Globus pallidus (tissue), 1 donor: ENCODE measurements at regions not wholly inside any gene's neighbourhood (a gene's known extent, or its start where the extent isn't known, plus 50 kb on each side); places are given as distances from the start of the nearest gene placed in this dataset.
"Not testable (repeated sequence)": the region's sequence is repeated elsewhere in the genome, so short reads cannot be mapped to it uniquely, and the experiment has no call there.

ENCODE experiments used
- DNase-seq: peaks from one replicate; pipeline ENCODE4 v3.0.0-alpha.2; 2015; ENCODE audit warnings: low spot score

- peak; percentile 27 for DNase-seq
Observed at GRCh38 chr12:75868501-75868900, 163.1 kb downstream of the PHLDA1 start.

GRCh38 chr12:75865315-75865714 is 166.3 kb downstream of the PHLDA1 start:
- no peak for DNase-seq

- no peak for DNase-seq
Observed at GRCh38 chr12:75864161-75864560, 167.4 kb downstream of the PHLDA1 start.

DNA sequence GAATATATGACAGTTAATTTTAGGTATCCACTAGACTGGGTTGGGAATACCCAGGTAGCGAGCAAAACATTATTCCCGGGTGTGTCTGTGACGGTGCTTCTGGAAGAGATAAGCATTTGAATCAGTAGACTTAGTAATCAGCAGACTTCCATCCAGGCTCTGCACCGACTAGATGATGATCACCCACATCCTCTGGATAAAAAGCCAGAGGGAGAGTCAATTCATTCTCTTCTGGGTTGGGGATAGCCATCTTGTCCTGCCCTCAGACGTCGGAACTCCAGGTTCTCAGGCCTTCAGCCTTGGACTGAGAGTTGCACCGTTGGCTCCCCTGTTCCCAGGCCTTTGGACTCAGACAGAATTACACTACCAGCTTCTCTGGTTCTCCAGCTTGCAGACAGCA is 168.0 kb downstream of the PHLDA1 start:
- DNase-seq = no peak

DNA sequence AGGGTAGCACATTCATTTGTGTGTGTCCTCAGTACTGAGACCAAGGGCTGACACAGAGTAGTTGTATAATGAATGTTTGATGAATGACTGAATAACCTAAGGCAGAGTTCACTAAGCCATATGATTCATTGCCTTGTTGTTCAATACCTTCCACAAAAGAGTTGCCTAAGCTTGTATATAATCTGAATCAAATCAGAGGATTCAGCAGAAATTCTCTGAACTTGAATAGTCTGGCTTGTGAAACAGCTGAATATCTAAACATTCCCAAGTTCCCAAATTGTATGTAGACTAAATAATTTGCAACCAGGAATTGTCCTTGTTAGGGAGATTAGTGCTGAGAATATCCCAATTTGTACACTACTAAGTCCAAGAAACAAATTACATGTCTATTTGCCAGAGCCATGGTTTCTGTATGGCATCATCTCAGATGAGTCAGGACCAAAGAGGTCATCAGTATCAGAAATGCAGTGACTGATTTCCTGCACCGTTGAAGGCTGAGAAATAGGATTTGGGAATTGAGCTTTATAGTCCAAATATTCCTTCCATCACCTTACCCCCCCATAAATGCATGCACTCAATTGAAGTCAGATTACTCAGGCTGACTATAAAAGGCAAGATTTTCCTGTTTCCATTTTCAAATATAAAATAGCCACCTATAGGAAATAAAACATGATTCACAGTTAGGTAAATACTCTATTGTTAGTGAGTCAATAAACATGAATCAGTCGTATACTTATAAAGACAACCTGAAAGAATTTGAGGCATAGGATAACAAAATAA is 168.7 kb downstream of the PHLDA1 start:
- no peak for DNase-seq

GRCh38 chr12:75859868-75860267 is 171.7 kb downstream of the PHLDA1 start:
- no peak for DNase-seq

DNA sequence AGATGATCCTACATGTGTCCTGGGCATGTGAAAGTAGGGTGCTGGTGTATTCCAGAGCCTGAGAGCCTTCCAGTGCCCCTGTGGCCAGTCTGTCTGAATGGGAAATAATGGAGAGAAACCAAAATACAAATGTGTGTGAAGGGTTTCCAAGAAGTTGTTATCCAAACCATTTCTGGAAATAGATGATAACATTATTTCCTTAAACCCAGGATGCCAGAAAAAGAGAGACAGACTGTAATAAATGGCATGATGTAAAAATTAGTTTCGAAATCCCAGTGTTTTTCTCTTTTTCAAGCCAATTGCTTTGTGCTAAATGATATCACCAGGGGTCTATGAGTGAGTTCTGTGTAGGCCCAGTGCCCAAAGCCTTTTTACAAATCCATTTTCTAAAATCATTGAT is 175.3 kb downstream of the PHLDA1 start:
- no peak for DNase-seq

- no peak for DNase-seq
Observed at GRCh38 chr12:75855360-75855759, 176.2 kb downstream of the PHLDA1 start.

DNA sequence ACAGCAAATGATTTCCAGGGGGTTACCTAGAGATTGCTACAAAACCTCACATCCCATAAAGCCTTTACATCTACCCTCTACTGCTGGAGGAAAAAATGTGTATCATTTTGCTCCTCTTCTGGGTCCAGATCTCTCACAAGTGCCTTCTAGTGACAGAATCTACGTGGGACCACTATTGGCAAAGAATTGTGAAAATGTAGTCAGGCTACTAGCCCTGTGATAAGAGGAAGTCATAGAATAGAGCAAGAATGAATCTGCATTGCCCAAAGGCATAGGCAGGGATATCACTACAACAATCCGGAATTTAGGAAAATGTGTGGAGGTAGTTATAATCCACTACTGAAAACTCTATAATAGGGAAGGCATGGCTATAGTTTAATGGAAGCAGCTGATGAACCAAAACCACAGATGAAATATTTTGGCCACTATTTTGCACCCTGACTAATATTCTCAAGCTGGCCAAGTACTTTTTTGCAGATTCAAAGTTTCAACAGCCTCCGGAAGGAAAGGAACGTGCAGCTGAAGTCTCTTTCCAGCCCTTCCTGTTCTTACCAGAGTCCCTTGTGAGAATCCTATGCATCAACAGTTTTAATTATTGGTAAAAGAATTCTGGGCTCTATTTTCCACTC is 176.8 kb downstream of the PHLDA1 start:
- DNase-seq = no peak

DNA sequence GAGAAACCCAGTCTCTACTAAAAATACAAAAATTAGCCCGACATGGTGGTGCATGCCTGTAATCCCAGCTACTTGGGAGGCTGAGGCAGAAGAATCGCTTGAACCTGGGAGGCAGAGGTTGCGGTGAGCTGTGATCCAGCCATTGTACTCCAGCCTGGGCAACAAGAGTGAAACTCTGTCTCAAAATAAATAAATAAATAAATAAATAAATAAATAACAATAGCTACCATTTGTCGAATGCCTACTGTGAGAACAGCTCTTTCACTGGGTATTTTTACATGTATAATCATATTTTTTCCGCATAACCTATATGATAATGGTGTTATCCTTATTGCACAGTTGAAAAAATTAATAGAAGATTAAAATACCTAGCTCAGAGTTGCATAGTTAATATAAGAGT is 177.4 kb downstream of the PHLDA1 start:
- not testable (repeated sequence) for DNase-seq

DNA sequence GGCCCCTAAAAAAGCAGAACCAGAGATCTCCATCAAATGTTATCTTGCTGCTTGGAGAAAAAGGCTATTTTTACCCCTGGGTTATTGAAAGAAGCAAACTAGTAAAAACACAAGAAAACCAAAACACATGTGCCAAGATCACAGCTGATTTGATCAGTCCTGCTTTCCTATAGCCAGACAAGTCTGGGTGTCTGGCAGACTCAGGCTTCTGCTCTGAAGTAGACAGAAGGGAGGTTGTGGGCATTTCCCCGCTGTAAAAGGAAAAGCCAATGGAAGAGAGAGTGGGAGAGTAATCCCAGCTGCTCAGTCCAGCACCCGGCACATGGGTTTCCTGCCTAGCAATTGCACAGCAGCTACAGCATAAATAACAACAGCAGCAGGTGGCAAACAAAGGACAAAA is 177.9 kb downstream of the PHLDA1 start:
- DNase-seq = no peak

DNA sequence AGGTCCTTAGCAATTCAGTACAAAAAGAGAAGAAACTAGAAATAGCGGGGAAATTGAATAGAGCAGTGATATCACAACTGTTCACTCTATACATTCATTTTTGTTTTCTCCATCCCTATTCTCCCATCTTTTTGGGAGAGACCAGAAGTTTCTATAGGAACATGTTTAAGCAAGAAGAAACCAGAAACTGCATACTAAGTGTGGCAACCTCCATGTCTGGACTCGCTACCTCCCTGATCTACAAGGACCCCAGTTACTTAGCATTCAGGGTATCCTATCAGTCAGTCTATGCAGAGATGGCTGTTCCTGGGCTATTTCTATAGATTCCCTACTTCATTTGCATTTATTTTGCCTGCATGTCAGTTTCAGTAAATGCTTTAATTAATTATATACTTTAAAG is 178.6 kb downstream of the PHLDA1 start:
- no peak for DNase-seq

DNA sequence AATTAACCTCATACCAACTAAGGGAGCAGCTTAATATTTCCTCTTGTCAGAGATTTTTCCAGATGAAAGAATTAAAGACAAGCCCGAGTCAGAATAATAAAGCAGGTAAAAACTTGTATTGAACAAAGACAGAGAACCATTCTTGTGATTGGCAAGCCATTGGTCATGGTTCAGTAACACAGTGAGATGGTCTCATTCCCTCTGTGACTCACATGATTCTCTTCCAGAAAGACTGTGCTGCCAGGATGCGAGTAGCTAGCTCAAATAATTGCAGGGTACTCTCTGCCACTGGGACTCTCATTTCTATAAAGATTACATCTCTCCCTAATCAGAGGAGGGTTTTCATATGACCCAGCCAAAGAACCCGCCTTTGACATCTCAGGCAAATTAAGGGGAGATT is 179.4 kb downstream of the PHLDA1 start:
- DNase-seq = no peak

DNA sequence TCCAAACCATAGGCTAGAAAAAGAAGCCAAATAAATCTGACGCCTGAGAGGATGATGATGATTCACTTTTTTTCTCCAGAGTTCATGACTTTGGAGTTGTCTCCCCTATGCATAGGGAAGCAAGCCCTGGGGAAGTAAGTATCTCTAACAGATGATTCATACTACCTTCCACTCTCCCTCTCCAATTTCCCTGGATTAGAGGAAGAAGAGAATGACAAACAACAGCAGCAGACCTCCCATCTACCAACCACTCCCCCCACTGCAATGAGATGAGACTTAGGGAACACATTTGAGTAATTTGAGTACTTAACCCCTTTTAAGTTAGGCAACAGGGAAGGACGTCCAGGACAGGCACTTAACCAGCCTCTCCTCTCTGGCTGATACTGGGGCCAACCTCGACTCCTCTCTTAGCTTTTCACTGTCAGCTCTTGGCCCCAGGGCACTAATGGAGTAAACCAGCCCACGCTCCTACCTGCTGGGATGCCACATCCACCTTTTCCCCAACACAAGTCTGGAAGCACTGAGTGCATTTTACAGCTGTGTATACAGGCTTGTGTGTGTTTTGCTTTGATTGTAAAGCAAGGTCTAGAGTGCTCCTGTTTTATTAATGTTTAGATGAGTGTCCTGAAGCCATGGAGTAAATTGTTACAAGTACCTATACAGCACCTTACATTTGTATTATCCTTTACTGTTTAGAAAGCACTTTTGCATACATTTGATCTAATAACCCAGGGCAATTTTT is 180.7 kb downstream of the PHLDA1 start:
- no peak for DNase-seq

DNA sequence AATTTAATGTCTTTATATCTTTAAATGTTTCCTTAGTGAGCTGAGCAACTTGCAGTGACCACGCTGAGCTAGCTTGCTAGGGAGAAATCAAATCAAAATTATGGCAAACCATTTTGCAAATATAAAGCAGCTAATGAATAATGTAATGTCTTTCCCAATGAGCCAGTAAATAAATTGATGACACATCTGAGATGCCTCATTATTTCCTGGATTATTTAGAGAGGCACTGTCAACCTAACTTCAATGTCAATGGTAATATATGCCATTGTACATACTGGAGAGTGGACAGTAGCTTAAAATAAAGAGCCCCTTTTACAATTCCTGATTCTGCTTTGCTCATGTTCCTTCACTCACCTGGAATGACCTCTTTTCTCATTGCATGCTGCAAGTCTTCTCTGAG is 182.6 kb downstream of the PHLDA1 start:
- no peak for DNase-seq

DNA sequence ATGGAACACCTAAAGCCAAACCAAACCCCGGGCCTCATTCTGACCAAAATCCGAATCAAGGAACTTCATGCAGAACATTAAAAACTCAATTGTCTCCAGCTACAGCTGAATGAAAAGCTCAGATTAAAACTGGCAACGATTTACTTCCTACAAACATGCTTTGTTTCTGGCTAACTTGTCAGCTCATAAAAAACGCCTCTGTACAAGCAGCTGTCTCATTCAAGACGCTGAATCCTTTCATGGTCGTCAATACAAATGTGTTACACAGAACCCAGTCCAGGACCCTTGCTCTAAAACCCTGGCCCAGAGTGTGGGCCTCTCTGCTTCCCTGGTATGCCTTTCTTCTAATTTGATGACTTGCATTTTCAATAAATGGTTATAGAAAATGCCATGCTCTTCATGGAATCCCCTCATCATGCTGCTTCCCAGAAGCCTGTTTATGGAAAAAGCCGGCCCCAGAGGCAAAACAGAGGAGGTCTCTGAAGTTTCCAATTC is 183.1 kb downstream of the PHLDA1 start:
- peak; percentile 84 for DNase-seq

DNA sequence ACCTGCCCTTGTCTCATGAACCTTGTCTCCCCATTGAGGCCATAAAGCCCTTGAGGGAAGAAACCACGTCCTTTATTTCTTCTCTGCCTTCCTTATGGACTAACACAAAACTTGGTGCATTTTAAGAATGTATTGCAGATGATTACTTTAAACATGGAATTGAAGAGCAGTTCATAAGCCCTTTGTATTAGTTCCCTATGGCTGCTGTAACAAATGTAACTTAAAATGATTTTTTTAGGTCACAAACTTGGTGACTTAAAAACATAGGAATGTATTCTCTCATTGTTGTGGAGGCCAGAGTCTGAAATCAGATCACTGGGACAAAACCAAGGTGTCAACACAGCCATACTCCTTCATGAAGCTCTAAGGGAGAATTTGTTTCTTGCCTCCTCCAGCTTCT is 185.5 kb downstream of the PHLDA1 start:
- DNase-seq = no peak

DNA sequence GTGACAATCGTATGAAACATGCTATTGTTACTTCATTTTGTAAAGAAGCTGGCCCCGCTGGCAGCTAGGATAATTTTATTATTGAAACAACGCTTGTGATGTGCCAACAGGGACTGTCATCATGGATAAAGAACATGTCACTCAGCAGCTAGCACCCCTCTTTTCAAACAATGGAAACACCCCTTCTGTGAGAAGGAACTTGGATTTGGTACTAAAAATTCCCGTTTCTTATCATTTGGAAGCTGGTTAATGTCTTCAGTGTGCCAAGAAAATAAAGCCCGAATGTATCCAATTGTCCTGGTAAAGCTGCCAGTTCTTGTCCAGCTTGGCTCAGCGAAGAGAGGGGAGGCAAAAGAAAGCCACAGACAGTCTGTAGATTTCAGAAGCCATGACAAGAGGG is 186.6 kb downstream of the PHLDA1 start:
- no peak for DNase-seq

DNA sequence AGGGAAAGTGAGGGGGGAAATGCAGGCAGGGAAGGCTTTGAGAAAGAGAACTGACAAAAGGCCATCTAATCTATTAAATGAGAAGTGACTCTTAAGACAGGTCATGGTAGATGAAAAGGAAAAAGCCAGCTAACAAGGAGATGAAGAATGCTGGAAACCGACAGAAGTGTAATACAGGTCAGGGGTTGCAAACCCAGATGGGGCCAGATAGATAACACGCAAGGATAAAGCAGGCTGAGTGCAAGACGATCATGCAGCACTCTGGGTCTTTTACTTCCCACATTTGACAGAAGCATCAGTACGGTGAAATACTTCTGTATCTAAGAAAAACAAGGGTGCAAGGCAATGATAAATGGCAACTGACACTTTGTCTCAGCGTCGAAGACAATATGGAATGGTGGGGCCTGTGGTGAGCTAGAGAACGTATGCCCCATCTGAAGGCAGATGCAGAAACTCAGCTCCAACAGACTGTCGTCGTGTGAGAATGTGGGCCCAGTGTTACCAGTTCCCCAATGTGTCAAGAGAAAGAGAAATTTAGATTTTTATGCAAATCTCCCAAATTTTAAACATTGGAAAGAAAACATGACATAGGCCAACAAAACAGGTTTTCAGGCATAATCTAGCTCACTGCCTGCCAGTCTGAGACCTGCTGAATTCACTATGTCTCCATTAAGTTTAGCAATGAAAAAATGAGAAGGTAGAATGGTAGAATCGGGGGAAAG is 187.4 kb downstream of the PHLDA1 start:
- no peak for DNase-seq

DNA sequence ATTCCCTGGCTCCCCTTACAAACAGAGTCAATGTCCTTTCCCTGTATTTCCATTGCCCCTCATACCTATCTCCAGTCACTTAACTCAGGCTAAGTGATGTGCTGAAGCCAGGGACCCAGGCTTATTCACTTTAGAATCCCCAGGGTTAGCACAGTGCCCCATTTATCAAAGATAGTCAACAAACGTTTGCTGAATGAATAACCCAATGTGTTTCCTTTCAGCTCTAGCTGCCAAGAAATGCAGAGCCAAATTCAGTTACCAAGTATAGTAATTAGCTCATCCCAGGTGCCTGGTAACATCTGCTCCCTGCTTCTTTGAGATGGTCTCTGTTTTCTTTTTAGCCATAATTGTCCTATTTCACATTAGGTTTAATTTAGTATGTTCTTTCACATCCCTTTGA is 189.5 kb downstream of the PHLDA1 start:
- peak; percentile 51 for DNase-seq

- DNase-seq = no peak
Observed at GRCh38 chr12:75840994-75841355, 190.6 kb downstream of the PHLDA1 start.

- no peak for DNase-seq
Observed at GRCh38 chr12:75838309-75838708, 193.3 kb downstream of the PHLDA1 start.
